Colonic mucosa (tissue), 4 donors: ENCODE measurements at regions not wholly inside any gene's neighbourhood (a gene's known extent, or its start where the extent isn't known, plus 50 kb on each side); places are given as distances from the start of the nearest gene placed in this dataset.
A peak's percentile ranks its signal among the peaks of the same experiment; 100 is the strongest.

ENCODE experiments used
- DNase-seq: peaks from one replicate; pipeline ENCODE4 v3.0.0-alpha.2; 2020
- H3K27ac ChIP-seq: fragments of 200-600 bp; one replicate; pipeline ENCODE4 v1.8.0; 2021
- H3K27me3 ChIP-seq: fragments of 200-600 bp; one replicate; pipeline ENCODE4 v1.8.0; 2021
- H3K36me3 ChIP-seq: fragments of 200-600 bp; one replicate; pipeline ENCODE4 v1.8.0; 2021
- H3K4me1 ChIP-seq: fragments of 200-600 bp; one replicate; pipeline ENCODE4 v1.8.0; 2021; ENCODE audit warnings: mild to moderate bottlenecking
- H3K4me3 ChIP-seq: fragments of 200-600 bp; one replicate; pipeline ENCODE4 v1.8.0; 2021
- H3K9ac ChIP-seq, 2 donors: one replicate each; pipeline ENCODE4 v1.7.0; 2013; ENCODE audit warnings: control low read depth in 2 of 2, low read depth in 2 of 2, low read length in 2 of 2
- H3K9me3 ChIP-seq: fragments of 200-600 bp; one replicate; pipeline ENCODE4 v1.8.0; 2021
- CTCF ChIP-seq: fragments of 200-600 bp; IDR thresholded peaks from one replicate; pipeline ENCODE4 v1.8.0; 2022; ENCODE audit warnings: antibody characterized with exemption, mild to moderate bottlenecking
- intact Hi-C: fragments of 100-400 bp; cut with DNase I; formaldehyde crosslinking; loops from one replicate; pipeline ENCODE4 v1.14.1; 2022
- donor health status: healthy.
- donor health status: DM: no; HTN: no; CAD: no.
- donor health status: DM: no; HTN: no; CAD: no.

GRCh38 chr10:129179972-129180678 is 286.9 kb upstream of the MGMT start:
- DNase-seq, result no peak
- Histone ChIP-seq H3K9ac (no peak overlapping the region), H3K9me3 (no peaks in the 10 kb centered on the region), H3K27ac (no peak overlapping the region), H3K27me3 (no peaks in the 10 kb centered on the region), H3K4me1 (no peaks in the 10 kb centered on the region), H3K4me3 (no peak overlapping the region), H3K36me3 (no peaks in the 10 kb centered on the region)
- intact Hi-C loops, result no loop called here
- TF ChIP-seq CTCF, result no peak

GRCh38 chr10:129184196-129184595 is 282.8 kb upstream of the MGMT start:
- Histone ChIP-seq H3K9me3 (no peaks in the 10 kb centered on the region), H3K4me3 (no peak overlapping the region), H3K27me3 (no peaks in the 10 kb centered on the region), H3K9ac (no peak overlapping the region), H3K27ac (no peak overlapping the region), H3K36me3 (no peaks in the 10 kb centered on the region), H3K4me1 (no peaks in the 10 kb centered on the region)
- intact Hi-C loops, result no loop called here
- no peak for TF ChIP-seq CTCF
- DNase-seq, result no peak

GRCh38 chr10:129187331-129187730 is 279.7 kb upstream of the MGMT start:
- intact Hi-C loops, result no loop called here
- DNase-seq, result no peak
- H3K9me3 ChIP-seq, result no peaks in the 10 kb centered on the region
- no peak for TF ChIP-seq CTCF
- H3K27me3 ChIP-seq, result no peaks in the 10 kb centered on the region
- no peaks in the 10 kb centered on the region for H3K36me3 ChIP-seq
- no peak overlapping the region for H3K4me3 ChIP-seq
- no peaks in the 10 kb centered on the region for H3K4me1 ChIP-seq
- H3K9ac ChIP-seq, result no peak overlapping the region
- no peak overlapping the region for H3K27ac ChIP-seq

DNA sequence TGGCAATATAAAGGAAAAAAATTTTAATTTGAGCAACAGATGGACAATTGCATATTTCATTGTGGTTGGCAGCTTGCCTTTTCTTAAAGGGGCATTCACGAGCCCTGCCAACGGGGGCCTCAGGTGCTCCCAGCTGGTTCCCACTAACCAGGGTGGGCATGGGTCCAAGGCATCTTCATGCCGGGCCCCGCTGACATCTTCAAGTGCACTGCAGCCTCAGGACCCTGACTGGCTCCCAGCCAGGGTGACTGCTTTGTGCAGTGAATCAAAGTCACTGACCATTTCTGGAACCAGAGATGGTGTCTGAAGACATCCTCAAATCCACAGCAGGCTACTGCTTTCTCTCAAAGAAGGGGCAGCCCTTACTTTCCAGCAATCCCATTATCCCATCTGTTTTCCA is 275.2 kb upstream of the MGMT start:
- Histone ChIP-seq H3K27ac (no peak overlapping the region), H3K36me3 (no peaks in the 10 kb centered on the region), H3K4me1 (no peaks in the 10 kb centered on the region), H3K4me3 (no peak overlapping the region), H3K9me3 (no peaks in the 10 kb centered on the region), H3K27me3 (no peaks in the 10 kb centered on the region), H3K9ac (no peak overlapping the region)
- no peak for TF ChIP-seq CTCF
- intact Hi-C loops, result no loop called here
- DNase-seq, result no peak

DNA sequence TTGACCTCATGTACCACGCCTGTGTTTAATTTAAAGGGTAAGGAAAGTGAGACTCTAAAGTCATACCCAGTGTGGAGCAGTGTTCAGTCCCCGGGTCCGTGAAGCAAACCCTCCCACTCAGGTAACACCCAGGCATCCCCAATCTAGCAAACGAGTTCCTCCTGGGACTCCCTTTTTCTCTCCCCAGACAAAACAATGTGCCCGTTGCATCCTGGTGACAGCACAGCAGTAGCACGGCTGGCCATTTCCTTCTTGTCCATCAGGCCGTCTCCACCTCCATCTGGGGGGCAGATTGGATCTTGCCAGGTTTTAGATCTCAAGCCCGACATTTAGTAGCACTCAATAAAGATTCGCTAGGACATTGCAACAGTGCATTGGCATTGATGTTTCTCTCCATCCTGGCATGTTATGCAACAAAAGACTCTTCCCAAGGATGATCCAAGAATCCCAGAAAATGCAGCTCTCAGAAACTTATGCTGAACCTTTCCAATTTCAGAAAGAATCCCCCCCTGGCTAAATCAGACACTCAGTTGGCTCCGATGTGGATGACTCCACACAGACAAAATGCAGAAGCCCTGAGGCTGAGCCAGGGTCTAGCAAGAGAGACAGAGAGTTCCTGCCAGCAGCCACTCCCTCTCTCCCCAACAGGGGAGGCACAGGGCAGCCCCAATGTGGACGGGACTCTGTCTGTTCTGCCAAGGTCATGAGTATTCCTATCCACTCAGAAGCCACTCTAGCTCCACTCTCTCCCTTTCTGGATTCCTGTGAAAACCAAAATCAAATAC is 274.5 kb upstream of the MGMT start:
- Histone ChIP-seq H3K9ac (no peak overlapping the region), H3K4me1 (no peaks in the 10 kb centered on the region), H3K27me3 (no peaks in the 10 kb centered on the region), H3K27ac (no peak overlapping the region), H3K4me3 (no peak overlapping the region), H3K9me3 (no peaks in the 10 kb centered on the region), H3K36me3 (no peaks in the 10 kb centered on the region)
- intact Hi-C loops, result no loop called here
- peak; percentile 19 for DNase-seq
- no peak for TF ChIP-seq CTCF
